ENCODE measurements at regions not wholly inside any gene's neighbourhood (a gene's known extent, or its start where the extent isn't known, plus 50 kb on each side); places are given as distances from the start of the nearest gene placed in this dataset.

DNA sequence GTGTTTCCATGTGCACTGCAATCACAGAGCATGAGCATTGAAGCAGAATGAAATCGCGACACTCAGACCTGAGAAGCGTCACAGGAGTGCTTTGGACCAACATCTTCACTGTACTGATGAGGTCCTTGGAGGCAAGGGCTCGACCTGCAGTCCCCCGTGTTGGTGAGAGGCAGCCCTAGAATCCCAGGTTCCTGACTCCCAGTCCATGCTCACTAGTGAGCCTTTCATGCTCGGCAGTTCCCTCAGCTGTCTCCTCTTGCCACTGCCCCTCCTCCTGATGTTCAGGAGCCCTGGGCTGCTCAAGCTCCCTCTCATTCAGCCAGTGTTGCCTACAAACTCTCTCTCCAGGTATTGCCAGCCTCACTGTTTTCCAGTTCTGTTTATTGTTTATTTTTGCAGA is 291.4 kb downstream of the DYSF start:
- TF ChIP-seq, protein P1, sequence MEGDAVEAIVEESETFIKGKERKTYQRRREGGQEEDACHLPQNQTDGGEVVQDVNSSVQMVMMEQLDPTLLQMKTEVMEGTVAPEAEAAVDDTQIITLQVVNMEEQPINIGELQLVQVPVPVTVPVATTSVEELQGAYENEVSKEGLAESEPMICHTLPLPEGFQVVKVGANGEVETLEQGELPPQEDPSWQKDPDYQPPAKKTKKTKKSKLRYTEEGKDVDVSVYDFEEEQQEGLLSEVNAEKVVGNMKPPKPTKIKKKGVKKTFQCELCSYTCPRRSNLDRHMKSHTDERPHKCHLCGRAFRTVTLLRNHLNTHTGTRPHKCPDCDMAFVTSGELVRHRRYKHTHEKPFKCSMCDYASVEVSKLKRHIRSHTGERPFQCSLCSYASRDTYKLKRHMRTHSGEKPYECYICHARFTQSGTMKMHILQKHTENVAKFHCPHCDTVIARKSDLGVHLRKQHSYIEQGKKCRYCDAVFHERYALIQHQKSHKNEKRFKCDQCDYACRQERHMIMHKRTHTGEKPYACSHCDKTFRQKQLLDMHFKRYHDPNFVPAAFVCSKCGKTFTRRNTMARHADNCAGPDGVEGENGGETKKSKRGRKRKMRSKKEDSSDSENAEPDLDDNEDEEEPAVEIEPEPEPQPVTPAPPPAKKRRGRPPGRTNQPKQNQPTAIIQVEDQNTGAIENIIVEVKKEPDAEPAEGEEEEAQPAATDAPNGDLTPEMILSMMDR (conservative IDR thresholded peaks at IDR 0.05; ENCODE audit: low read depth, low read length) = no peak
- TF ChIP-seq EZH2 (IDR thresholded peaks at IDR 0.05; ENCODE audit: borderline replicate concordance, low read depth, low read length, poor library complexity, severe bottlenecking) = no peak

Measured in A673 (cell line).